ENCODE measurements at regions not wholly inside any gene's neighbourhood (a gene's known extent, or its start where the extent isn't known, plus 50 kb on each side); places are given as distances from the start of the nearest gene placed in this dataset.

GRCh38 chr5:168059131-168059530 is 232.3 kb upstream of the WWC1 start:
- TF ChIP-seq ESRRA (CRISPR knock-in tag; IDR thresholded peaks at IDR 0.05; ENCODE audit: low read depth): no peak
- TF ChIP-seq HDAC6 (IDR thresholded peaks at IDR 0.05; ENCODE audit: low read depth, low read length): no peak
- no peak for TF ChIP-seq TBL1XR1 (IDR thresholded peaks at IDR 0.05; ENCODE audit: borderline replicate concordance, low read length, partially characterized antibody)
- TF ChIP-seq PBX3 (CRISPR knock-in tag; IDR thresholded peaks at IDR 0.05; ENCODE audit: borderline replicate concordance): no peak
- no peak for TF ChIP-seq ZNF331 (CRISPR knock-in tag; IDR thresholded peaks at IDR 0.05)
- TF ChIP-seq SUZ12 (IDR thresholded peaks at IDR 0.05; ENCODE audit: low read depth, low read length): no peak
- no peak for TF ChIP-seq ZKSCAN5 (CRISPR knock-in tag; IDR thresholded peaks at IDR 0.05)
- no peak for TF ChIP-seq YY1 (IDR thresholded peaks at IDR 0.05; ENCODE audit: insufficient read depth, insufficient replicate concordance, low read depth, low read length)
- TF ChIP-seq FIP1L1 (IDR thresholded peaks at IDR 0.05; ENCODE audit: borderline replicate concordance, insufficient read depth, low read depth, low read length): no peak
